Loucy (cell line): ENCODE measurements at regions not wholly inside any gene's neighbourhood (a gene's known extent, or its start where the extent isn't known, plus 50 kb on each side); places are given as distances from the start of the nearest gene placed in this dataset.

Experiments used
- H2AFZ ChIP-seq: fragments of 200-600 bp; sonication (generic); 2 replicates; pipeline ENCODE4 v1.6.0; 2016; ENCODE audit warnings: antibody characterized with exemption, mild to moderate bottlenecking, low read length, moderate library complexity
- H3F3A ChIP-seq: fragments of 200-600 bp; 2 replicates; pipeline ENCODE4 v1.6.0; 2016; ENCODE audit warnings: antibody characterized with exemption, low read depth, mild to moderate bottlenecking
- H3K27me3 ChIP-seq: fragments of 200-600 bp; sonication (generic); 2 replicates; pipeline ENCODE4 v1.6.1; 2014; ENCODE audit warnings: low read length, mild to moderate bottlenecking; ENCODE audit not compliant: insufficient read depth, poor library complexity, severe bottlenecking
- H3K36me3 ChIP-seq: fragments of 200-600 bp; sonication (generic); 2 replicates; pipeline ENCODE4 v1.6.1; 2016; ENCODE audit warnings: low read length; ENCODE audit not compliant: insufficient read depth
- H3K4me1 ChIP-seq: fragments of 200-600 bp; sonication (generic); 2 replicates; pipeline ENCODE4 v1.5.1; 2014; ENCODE audit warnings: low read length, mild to moderate bottlenecking; ENCODE audit not compliant: insufficient read depth, poor library complexity, severe bottlenecking
- H3K4me2 ChIP-seq: fragments of 200-600 bp; sonication (generic); 2 replicates; pipeline ENCODE4 v1.6.0; 2014; ENCODE audit warnings: antibody characterized with exemption, low read length, low read depth, mild to moderate bottlenecking; ENCODE audit not compliant: poor library complexity, severe bottlenecking
- H3K4me3 ChIP-seq: fragments of 200-600 bp; sonication (generic); 2 replicates; pipeline ENCODE4 v1.5.1; 2014; ENCODE audit warnings: low read length, mild to moderate bottlenecking, mixed read lengths; ENCODE audit not compliant: poor library complexity, severe bottlenecking
- H3K79me2 ChIP-seq: fragments of 200-600 bp; sonication (generic); 2 replicates; pipeline ENCODE4 v1.6.1; 2014; ENCODE audit warnings: low read length; ENCODE audit not compliant: insufficient read depth
- H3K9ac ChIP-seq: fragments of 200-600 bp; sonication (generic); 2 replicates; pipeline ENCODE4 v1.6.0; 2014; ENCODE audit warnings: mild to moderate bottlenecking, low read depth, low read length, moderate library complexity; ENCODE audit not compliant: poor library complexity, severe bottlenecking
- H3K9me2 ChIP-seq: fragments of 200-600 bp; sonication (generic); replicated peaks from 2 replicates; pipeline ENCODE4 v1.6.1; 2016; ENCODE audit warnings: low read depth, low read length, mixed read lengths
- H3K9me3 ChIP-seq: fragments of 200-600 bp; sonication (generic); 2 replicates; pipeline ENCODE4 v1.6.1; 2014; ENCODE audit warnings: mild to moderate bottlenecking, antibody characterized with exemption, low read length, low read depth; ENCODE audit not compliant: insufficient read depth
- H4K20me1 ChIP-seq: fragments of 200-600 bp; sonication (generic); 2 replicates; pipeline ENCODE4 v1.6.0; 2014; ENCODE audit warnings: antibody characterized with exemption, low read length, mild to moderate bottlenecking; ENCODE audit not compliant: insufficient read depth, poor library complexity, severe bottlenecking
- CTCF ChIP-seq: fragments of 200-600 bp; sonication (generic); conservative IDR thresholded peaks from 2 replicates; pipeline ENCODE4 v1.5.1; 2014; ENCODE audit warnings: mild to moderate bottlenecking, antibody characterized with exemption, low read length
- EZH2phosphoT487 ChIP-seq: fragments of 200-600 bp; IDR thresholded peaks from 2 replicates; pipeline ENCODE4 v1.6.1; 2018; ENCODE audit warnings: antibody characterized with exemption, mild to moderate bottlenecking, moderate library complexity, borderline replicate concordance

- Histone ChIP-seq H3K79me2 (no peaks in the 10 kb centered on the region), H3K36me3 (no peaks in the 10 kb centered on the region), H3F3A (no peaks in the 10 kb centered on the region), H3K4me3 (no peak overlapping the region), H3K9me3 (no peaks in the 10 kb centered on the region), H3K4me1 (no peaks in the 10 kb centered on the region), H3K9ac (no peak overlapping the region), H3K4me2 (no peak overlapping the region), H3K9me2 (no peaks in the 10 kb centered on the region), H2AFZ (no peak overlapping the region), H4K20me1 (no peaks in the 10 kb centered on the region), H3K27me3 (no peaks in the 10 kb centered on the region)
- TF ChIP-seq EZH2phosphoT487 (no peak), CTCF (no peak)
Observed at GRCh38 chr17:77072670-77073069, 68.1 kb upstream of the SEC14L1 start.

- H3K4me2 ChIP-seq = no peak overlapping the region
- H3K9me2 ChIP-seq = no peaks in the 10 kb centered on the region
- H3K36me3 ChIP-seq = no peaks in the 10 kb centered on the region
- H4K20me1 ChIP-seq = no peaks in the 10 kb centered on the region
- H3K79me2 ChIP-seq = no peaks in the 10 kb centered on the region
- H3K9ac ChIP-seq = no peak overlapping the region
- H3K4me1 ChIP-seq = no peaks in the 10 kb centered on the region
- no peak overlapping the region for H2AFZ ChIP-seq
- H3K27me3 ChIP-seq = no peaks in the 10 kb centered on the region
- H3K9me3 ChIP-seq = no peaks in the 10 kb centered on the region
- TF ChIP-seq CTCF = no peak
- no peak for TF ChIP-seq EZH2phosphoT487
- no peaks in the 10 kb centered on the region for H3F3A ChIP-seq
- H3K4me3 ChIP-seq = no peak overlapping the region
Observed at GRCh38 chr17:77074681-77075080, 66.1 kb upstream of the SEC14L1 start.

- Histone ChIP-seq H3K36me3 (no peaks in the 10 kb centered on the region), H3K9ac (no peak overlapping the region), H3K79me2 (no peaks in the 10 kb centered on the region), H3F3A (no peaks in the 10 kb centered on the region), H3K27me3 (no peaks in the 10 kb centered on the region), H3K4me1 (no peaks in the 10 kb centered on the region), H3K9me3 (no peaks in the 10 kb centered on the region), H4K20me1 (no peaks in the 10 kb centered on the region), H2AFZ (no peak overlapping the region; the same call in 1 of the 2 replicates), H3K4me2 (no peak overlapping the region), H3K4me3 (no peak overlapping the region), H3K9me2 (no peaks in the 10 kb centered on the region)
- TF ChIP-seq EZH2phosphoT487 (no peak), CTCF (no peak)
Observed at GRCh38 chr17:77076124-77076830, 64.5 kb upstream of the SEC14L1 start.
